GM21515 (cell line): ENCODE measurements at regions not wholly inside any gene's neighbourhood (a gene's known extent, or its start where the extent isn't known, plus 50 kb on each side); places are given as distances from the start of the nearest gene placed in this dataset.
"Not testable (repeated sequence)": the region's sequence is repeated elsewhere in the genome, so short reads cannot be mapped to it uniquely, and the experiment has no call there.

Experiments
- ATAC-seq: cut with Tn5 transposase; IDR thresholded peaks from one replicate; pipeline ENCODE4 v1.9.1; 2021; ENCODE audit not compliant: unreplicated experiment

- no peak for ATAC-seq
These were observed 160.2 kb downstream of the TOX3 start for GRCh38 chr16:52386694-52387093.

GRCh38 chr16:52384378-52384777 is 162.6 kb downstream of the TOX3 start:
- no peak for ATAC-seq

- no peak for ATAC-seq
These were observed 163.2 kb downstream of the TOX3 start for GRCh38 chr16:52383640-52384292.

GRCh38 chr16:52383119-52383518 is 163.8 kb downstream of the TOX3 start:
- no peak for ATAC-seq

GRCh38 chr16:52379551-52379950 is 167.4 kb downstream of the TOX3 start:
- no peak for ATAC-seq

- ATAC-seq = no peak
These were observed 170.2 kb downstream of the TOX3 start for GRCh38 chr16:52376676-52377280.

GRCh38 chr16:52372313-52372712 is 174.6 kb downstream of the TOX3 start:
- ATAC-seq = no peak

GRCh38 chr16:52368859-52369258 is 178.1 kb downstream of the TOX3 start:
- ATAC-seq = no peak

- ATAC-seq = no peak
These were observed 179.1 kb downstream of the TOX3 start for GRCh38 chr16:52367821-52368220.

GRCh38 chr16:52366983-52367382 is 180.0 kb downstream of the TOX3 start:
- no peak for ATAC-seq

GRCh38 chr16:52364500-52364899 is 182.4 kb downstream of the TOX3 start:
- no peak for ATAC-seq

- no peak for ATAC-seq
These were observed 183.9 kb downstream of the TOX3 start for GRCh38 chr16:52363082-52363481.

- ATAC-seq = no peak
These were observed 189.2 kb downstream of the TOX3 start for GRCh38 chr16:52357711-52358110.

- no peak for ATAC-seq
These were observed 193.7 kb downstream of the TOX3 start for GRCh38 chr16:52353249-52353648.

GRCh38 chr16:52351451-52351850 is 195.5 kb downstream of the TOX3 start:
- no peak for ATAC-seq

- ATAC-seq = no peak
These were observed 196.8 kb downstream of the TOX3 start for GRCh38 chr16:52350031-52350642.

GRCh38 chr16:52346709-52347108 is 200.2 kb downstream of the TOX3 start:
- no peak for ATAC-seq

- not testable (repeated sequence) for ATAC-seq
These were observed 213.3 kb downstream of the TOX3 start for GRCh38 chr16:52333673-52334072.

GRCh38 chr16:52320930-52321439 is 226.0 kb downstream of the TOX3 start:
- ATAC-seq = no peak

GRCh38 chr16:52318302-52319009 is 228.5 kb downstream of the TOX3 start:
- no peak for ATAC-seq

- ATAC-seq = no peak
These were observed 230.7 kb downstream of the TOX3 start for GRCh38 chr16:52316241-52316640.

- no peak for ATAC-seq
These were observed 234.2 kb downstream of the TOX3 start for GRCh38 chr16:52312716-52313115.
